ENCODE measurements at regions not wholly inside any gene's neighbourhood (a gene's known extent, or its start where the extent isn't known, plus 50 kb on each side); places are given as distances from the start of the nearest gene placed in this dataset.

DNA sequence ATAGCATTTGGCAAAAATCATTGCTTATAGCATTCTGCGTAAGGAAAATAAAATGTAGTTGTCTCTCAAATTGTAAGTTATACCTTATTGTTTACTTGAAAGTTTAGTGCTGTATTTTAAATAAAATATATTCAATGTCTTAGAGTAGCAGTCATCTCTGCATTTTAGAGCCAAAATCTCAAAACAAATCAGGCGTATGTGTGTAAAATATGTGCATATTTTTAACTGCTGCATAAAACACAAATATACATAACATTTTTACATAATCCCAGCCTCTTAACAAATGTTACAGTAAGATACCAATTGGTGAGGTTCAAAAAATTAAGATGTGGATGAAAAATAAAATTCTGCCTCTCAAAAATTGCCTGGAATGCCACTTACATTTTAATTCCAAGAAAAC is 145.8 kb upstream of the AGA start:
- in situ Hi-C loops (cut with HindIII; ENCODE audit: extremely low pct_ligation_motif_present, low pct_unique_long_range_greater_than_20kb) = no loop called here
- Histone ChIP-seq H3K79me2 (ENCODE audit: insufficient read depth, low read length) (no peaks in the 10 kb centered on the region), H3K4me2 (ENCODE audit: low read depth, low read length) (no peak overlapping the region), H2AFZ (ENCODE audit: low read length) (no peak overlapping the region), H3K36me3 (replicated peaks in 1 of 2; ENCODE audit: control insufficient read depth in 1 of 2, insufficient read depth in 2 of 2, low read length in 2 of 2) (no peaks in the 10 kb centered on the region), H3K4me3 (replicated peaks in 1 of 3; ENCODE audit: insufficient read depth in 1 of 3, low read depth in 2 of 3, low read length in 3 of 3) (no peak overlapping the region), H3K27ac (ENCODE audit: extremely low read length, insufficient read depth, low read length) (no peak overlapping the region), H4K20me1 (ENCODE audit: insufficient read depth, low read length) (no peaks in the 10 kb centered on the region), H3K27me3 (ENCODE audit: control insufficient read depth in 1 of 2, insufficient read depth in 2 of 2, low read length in 2 of 2) (no peaks in the 10 kb centered on the region; a peak in 1 of 5 replicates), H3K4me1 (ENCODE audit: insufficient read depth, low read length) (no peaks in the 10 kb centered on the region), H3K9ac (ENCODE audit: insufficient read depth, low read depth, low read length) (no peak overlapping the region), H3K9me3 (ENCODE audit: low read length) (no peaks in the 10 kb centered on the region)
- FAIRE-seq (no peak), DNase-seq (ENCODE audit: low spot score) (no peak), ATAC-seq (no peak)
- WGBS (ENCODE audit: low lambda C conversion rate) = 1% methylated on average over 2 of the region's 2 CpGs
- ChIA-PET CTCF (ENCODE audit: low intra/inter-chr PET ratio, low total read pairs) (no interaction called here), POLR2A (no interaction called here)
- BruUV-seq (replicated peaks) = no TSS peak
- intact Hi-C loops (cut with micrococcal nuclease; ENCODE audit: unreplicated experiment) = no loop called here
- TF ChIP-seq ZNF619 (CRISPR knock-in tag; IDR thresholded peaks at IDR 0.05) = no peak
- no peak for TF ChIP-seq ZBED4 (CRISPR knock-in tag; IDR thresholded peaks at IDR 0.05; ENCODE audit: borderline replicate concordance)
- no peak for TF ChIP-seq ARNT (IDR thresholded peaks at IDR 0.05)
- TF ChIP-seq REXO4 (CRISPR knock-in tag; IDR thresholded peaks at IDR 0.05; ENCODE audit: borderline replicate concordance) = no peak
- TF ChIP-seq ZNF274 (CRISPR knock-in tag; IDR thresholded peaks at IDR 0.05) = no peak
- no peak for TF ChIP-seq PPARG (CRISPR knock-in tag; conservative IDR thresholded peaks at IDR 0.05)
- TF ChIP-seq, protein P1, sequence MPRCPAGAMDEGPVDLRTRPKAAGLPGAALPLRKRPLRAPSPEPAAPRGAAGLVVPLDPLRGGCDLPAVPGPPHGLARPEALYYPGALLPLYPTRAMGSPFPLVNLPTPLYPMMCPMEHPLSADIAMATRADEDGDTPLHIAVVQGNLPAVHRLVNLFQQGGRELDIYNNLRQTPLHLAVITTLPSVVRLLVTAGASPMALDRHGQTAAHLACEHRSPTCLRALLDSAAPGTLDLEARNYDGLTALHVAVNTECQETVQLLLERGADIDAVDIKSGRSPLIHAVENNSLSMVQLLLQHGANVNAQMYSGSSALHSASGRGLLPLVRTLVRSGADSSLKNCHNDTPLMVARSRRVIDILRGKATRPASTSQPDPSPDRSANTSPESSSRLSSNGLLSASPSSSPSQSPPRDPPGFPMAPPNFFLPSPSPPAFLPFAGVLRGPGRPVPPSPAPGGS (CRISPR knock-in tag; IDR thresholded peaks at IDR 0.05) = no peak
- TF ChIP-seq, protein P2, sequence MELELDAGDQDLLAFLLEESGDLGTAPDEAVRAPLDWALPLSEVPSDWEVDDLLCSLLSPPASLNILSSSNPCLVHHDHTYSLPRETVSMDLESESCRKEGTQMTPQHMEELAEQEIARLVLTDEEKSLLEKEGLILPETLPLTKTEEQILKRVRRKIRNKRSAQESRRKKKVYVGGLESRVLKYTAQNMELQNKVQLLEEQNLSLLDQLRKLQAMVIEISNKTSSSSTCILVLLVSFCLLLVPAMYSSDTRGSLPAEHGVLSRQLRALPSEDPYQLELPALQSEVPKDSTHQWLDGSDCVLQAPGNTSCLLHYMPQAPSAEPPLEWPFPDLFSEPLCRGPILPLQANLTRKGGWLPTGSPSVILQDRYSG (CRISPR knock-in tag; IDR thresholded peaks at IDR 0.05) = no peak
- TF ChIP-seq FOXO4 (CRISPR knock-in tag; conservative IDR thresholded peaks at IDR 0.05) = no peak
- TF ChIP-seq RORA (CRISPR knock-in tag; IDR thresholded peaks at IDR 0.05) = no peak
- TF ChIP-seq SIN3A (IDR thresholded peaks at IDR 0.05; ENCODE audit: borderline replicate concordance, low read depth, low read length) = no peak
- TF ChIP-seq CBX1 (IDR thresholded peaks at IDR 0.05; ENCODE audit: low read depth) = no peak
- no peak for TF ChIP-seq RNF219 (CRISPR knock-in tag; IDR thresholded peaks at IDR 0.05)
- no peak for TF ChIP-seq CAMTA2 (CRISPR knock-in tag; IDR thresholded peaks at IDR 0.05; ENCODE audit: borderline replicate concordance)
- TF ChIP-seq POGZ (CRISPR knock-in tag; IDR thresholded peaks at IDR 0.05) = no peak
- no peak for TF ChIP-seq KAT2B (IDR thresholded peaks at IDR 0.05; ENCODE audit: borderline replicate concordance, low read depth, low read length)
- TF ChIP-seq NRL (CRISPR knock-in tag; IDR thresholded peaks at IDR 0.05; ENCODE audit: borderline replicate concordance) = no peak

Measured in HepG2 (cell line).